PC-9 (cell line): ENCODE measurements at regions not wholly inside any gene's neighbourhood (a gene's known extent, or its start where the extent isn't known, plus 50 kb on each side); places are given as distances from the start of the nearest gene placed in this dataset.
A peak's percentile ranks its signal among the peaks of the same experiment; 100 is the strongest.

Source experiments
- BruUV-seq: library from RNA; stranded (reverse); fragments of 400-500 nt; replicated peaks from 2 replicates; lab custom pipeline; 2021; lab: Mats Ljungman, UMichigan
- CTCF ChIA-PET: fragments of 300-600 bp; sonication (Branson Sonifier 250); formaldehyde crosslinking; loops from one replicate; lab custom pipeline; 2022; ENCODE audit warnings: antibody characterized with exemption; lab: Charles Lee
- POLR2A ChIA-PET: fragments of 300-600 bp; sonication (Branson Sonifier 250); formaldehyde crosslinking; loops from one replicate; lab custom pipeline; 2022; ENCODE audit warnings: antibody characterized with exemption; ENCODE audit not compliant: unreplicated experiment; lab: Charles Lee
- DNase-seq, 2 experiments: peaks; one replicate each; pipeline versions ENCODE4 v3.0.0 to v3.0.0-alpha.2; 2015 to 2022; ENCODE audit warnings: mixed read lengths in 1 of 2
- H2AFZ ChIP-seq: fragments of 200-600 bp; sonication (generic); 2 replicates; pipeline ENCODE4 v1.8.1; 2017; ENCODE audit warnings: antibody characterized with exemption
- H3F3A ChIP-seq: fragments of 200-600 bp; sonication (generic); 2 replicates; pipeline ENCODE4 v1.8.1; 2017; ENCODE audit warnings: antibody characterized with exemption, mild to moderate bottlenecking, low read depth; ENCODE audit not compliant: insufficient read depth
- H3K27ac ChIP-seq: fragments of 200-600 bp; sonication (generic); 2 replicates; pipeline ENCODE4 v1.6.1; 2016; ENCODE audit warnings: mixed run types
- H3K27me3 ChIP-seq: fragments of 200-600 bp; sonication (generic); 2 replicates; pipeline ENCODE4 v1.6.1; 2016; ENCODE audit warnings: low read depth, mixed run types; ENCODE audit not compliant: insufficient read depth
- H3K36me3 ChIP-seq: fragments of 200-600 bp; sonication (generic); 2 replicates; pipeline ENCODE4 v1.6.1; 2016; ENCODE audit warnings: low read depth, mixed run types
- H3K4me1 ChIP-seq: fragments of 200-600 bp; sonication (generic); replicated peaks from 2 replicates; pipeline ENCODE4 v1.6.1; 2016; ENCODE audit warnings: mixed run types; ENCODE audit not compliant: insufficient read depth
- H3K4me2 ChIP-seq: fragments of 200-600 bp; sonication (generic); 2 replicates; pipeline ENCODE4 v1.6.1; 2017; ENCODE audit warnings: mixed run types
- H3K4me3 ChIP-seq: fragments of 200-600 bp; sonication (generic); 2 replicates; pipeline ENCODE4 v1.6.1; 2016; ENCODE audit warnings: mixed run types
- H3K79me2 ChIP-seq: fragments of 200-600 bp; sonication (generic); 2 replicates; pipeline ENCODE4 v1.6.1; 2017; ENCODE audit warnings: low read depth, mixed run types
- H3K9me2 ChIP-seq: fragments of 200-600 bp; sonication (generic); 2 replicates; pipeline ENCODE4 v1.8.1; 2017; ENCODE audit warnings: mild to moderate bottlenecking; ENCODE audit not compliant: insufficient read depth
- H3K9me3 ChIP-seq: fragments of 200-600 bp; sonication (generic); 2 replicates; pipeline ENCODE4 v1.8.1; 2016; ENCODE audit warnings: low read depth; ENCODE audit not compliant: insufficient read depth
- H4K20me1 ChIP-seq: fragments of 200-600 bp; sonication (generic); 2 replicates; pipeline ENCODE4 v1.8.1; 2017; ENCODE audit not compliant: insufficient read depth
- EZH2 ChIP-seq: fragments of 200-600 bp; sonication (generic); IDR thresholded peaks from 2 replicates; pipeline ENCODE4 v1.8.0; 2017; ENCODE audit warnings: antibody characterized with exemption, low read depth
- intact Hi-C: fragments of 100-400 bp; cut with micrococcal nuclease; formaldehyde crosslinking; loops from one replicate; pipeline ENCODE4 v1.10.0; 2022; ENCODE audit not compliant: unreplicated experiment
- TF ChIP-seq, protein P1 (sequence below): fragments of 200-600 bp; sonication (generic); conservative IDR thresholded peaks from 2 replicates; pipeline ENCODE4 v1.6.1; 2017; ENCODE audit warnings: mixed run types, antibody characterized with exemption, mild to moderate bottlenecking, moderate library complexity

DNA sequence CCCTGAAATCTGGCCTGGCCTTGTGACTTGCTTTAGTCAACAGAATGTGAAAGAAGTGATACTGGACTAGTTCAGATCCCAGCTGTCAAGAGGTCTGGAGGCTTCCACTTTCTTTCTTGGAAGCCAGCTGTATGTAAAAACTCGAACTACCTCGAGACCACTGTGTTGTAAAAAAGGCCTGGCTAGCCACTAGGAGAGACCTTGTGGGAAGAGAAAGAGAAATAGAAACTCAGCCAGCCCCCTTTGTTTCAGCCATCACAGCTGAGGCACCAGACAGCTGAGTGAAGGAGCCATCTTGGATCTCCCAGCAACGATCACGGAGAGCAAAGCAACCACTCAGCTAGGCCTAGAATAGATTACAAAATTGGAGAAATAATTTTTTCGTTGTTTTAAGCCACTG is 324.9 kb upstream of the TCF4 start:
- no peaks in the 10 kb centered on the region for H3K9me3 ChIP-seq
- ChIA-PET CTCF (no interaction called here), POLR2A (no interaction called here)
- no peak overlapping the region for H3K4me2 ChIP-seq
- H3K27ac ChIP-seq: no peak overlapping the region
- no peaks in the 10 kb centered on the region for H3K36me3 ChIP-seq
- no peak for TF ChIP-seq EZH2
- no peak overlapping the region for H3K4me3 ChIP-seq
- BruUV-seq: no TSS peak
- H3K27me3 ChIP-seq: no peaks in the 10 kb centered on the region
- DNase-seq: no peak
- H3K9me2 ChIP-seq: no peaks in the 10 kb centered on the region
- H2AFZ ChIP-seq: no peak overlapping the region
- no peaks in the 10 kb centered on the region for H3K79me2 ChIP-seq
- H3F3A ChIP-seq: no peaks in the 10 kb centered on the region
- no peaks in the 10 kb centered on the region for H4K20me1 ChIP-seq
- H3K4me1 ChIP-seq: peaks cover 8% of the 10 kb centered on the region; the same call in 1 of the 2 replicates
- intact Hi-C loops: no loop called here

DNA sequence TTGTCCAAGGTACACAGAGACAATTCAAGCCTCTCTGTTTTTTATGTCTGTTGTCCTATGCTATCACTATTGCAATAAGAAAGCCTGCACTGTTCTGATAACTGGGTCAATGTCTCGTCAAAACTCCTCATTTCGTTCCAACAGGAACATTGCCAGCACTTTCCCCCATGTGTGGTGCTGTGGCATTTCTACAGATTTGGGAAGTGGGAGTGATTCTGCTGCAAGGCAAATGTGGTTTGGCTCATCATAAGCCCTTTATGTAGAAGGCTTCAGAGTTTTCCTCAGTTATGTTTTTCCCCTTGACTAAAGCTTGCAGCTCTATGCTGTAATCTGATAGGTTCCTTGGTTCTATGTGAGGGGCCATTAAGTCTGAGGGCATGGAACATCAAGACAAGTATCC is 324.1 kb upstream of the TCF4 start:
- BruUV-seq: no TSS peak
- peaks cover 15% of the 10 kb centered on the region for H3K4me1 ChIP-seq
- CTCF ChIA-PET: no interaction called here

DNA sequence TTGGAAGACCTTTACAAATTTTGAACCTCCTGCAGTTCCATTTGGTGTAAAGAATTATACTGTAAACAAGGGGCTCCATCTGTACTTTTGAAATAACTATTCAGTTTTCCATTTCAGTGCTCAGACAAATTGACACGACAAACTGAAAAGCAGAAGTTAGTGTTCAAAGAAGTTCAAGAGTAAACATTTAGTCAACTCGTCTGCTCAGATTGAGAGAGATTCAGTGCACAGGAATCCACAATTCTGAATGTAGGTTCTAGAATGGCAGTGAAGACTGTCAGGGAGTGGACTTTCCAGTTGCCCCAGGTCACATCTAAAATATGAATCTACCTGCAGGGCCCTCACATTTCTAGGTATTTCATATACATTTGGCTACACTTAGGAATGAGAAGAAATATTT is 322.3 kb upstream of the TCF4 start:
- Histone ChIP-seq H3K27me3 (no peaks in the 10 kb centered on the region), H3K4me3 (no peak overlapping the region)
- BruUV-seq: no TSS peak

More for the DNA sequence above, 324.1 kb upstream of the TCF4 start:
- Histone ChIP-seq H3K79me2 (no peaks in the 10 kb centered on the region), H4K20me1 (no peaks in the 10 kb centered on the region), H3K4me2 (no peak overlapping the region), H3K4me3 (no peak overlapping the region), H3F3A (no peaks in the 10 kb centered on the region), H3K27me3 (no peaks in the 10 kb centered on the region), H3K9me2 (no peaks in the 10 kb centered on the region), H2AFZ (no peak overlapping the region), H3K9me3 (no peaks in the 10 kb centered on the region), H3K36me3 (no peaks in the 10 kb centered on the region), H3K27ac (no peak overlapping the region)
- POLR2A ChIA-PET: no interaction called here
- TF ChIP-seq, protein P1, sequence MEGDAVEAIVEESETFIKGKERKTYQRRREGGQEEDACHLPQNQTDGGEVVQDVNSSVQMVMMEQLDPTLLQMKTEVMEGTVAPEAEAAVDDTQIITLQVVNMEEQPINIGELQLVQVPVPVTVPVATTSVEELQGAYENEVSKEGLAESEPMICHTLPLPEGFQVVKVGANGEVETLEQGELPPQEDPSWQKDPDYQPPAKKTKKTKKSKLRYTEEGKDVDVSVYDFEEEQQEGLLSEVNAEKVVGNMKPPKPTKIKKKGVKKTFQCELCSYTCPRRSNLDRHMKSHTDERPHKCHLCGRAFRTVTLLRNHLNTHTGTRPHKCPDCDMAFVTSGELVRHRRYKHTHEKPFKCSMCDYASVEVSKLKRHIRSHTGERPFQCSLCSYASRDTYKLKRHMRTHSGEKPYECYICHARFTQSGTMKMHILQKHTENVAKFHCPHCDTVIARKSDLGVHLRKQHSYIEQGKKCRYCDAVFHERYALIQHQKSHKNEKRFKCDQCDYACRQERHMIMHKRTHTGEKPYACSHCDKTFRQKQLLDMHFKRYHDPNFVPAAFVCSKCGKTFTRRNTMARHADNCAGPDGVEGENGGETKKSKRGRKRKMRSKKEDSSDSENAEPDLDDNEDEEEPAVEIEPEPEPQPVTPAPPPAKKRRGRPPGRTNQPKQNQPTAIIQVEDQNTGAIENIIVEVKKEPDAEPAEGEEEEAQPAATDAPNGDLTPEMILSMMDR: no peak
- no peak for TF ChIP-seq EZH2
- DNase-seq: no peak
- intact Hi-C loops: no loop called here

More for the DNA sequence above, 322.3 kb upstream of the TCF4 start:
- no peak overlapping the region for H2AFZ ChIP-seq
- no peak overlapping the region for H3K4me2 ChIP-seq
- peaks cover 17% of the 10 kb centered on the region for H3K4me1 ChIP-seq
- intact Hi-C loops: no loop called here
- no peak overlapping the region for H3K27ac ChIP-seq
- H3K79me2 ChIP-seq: no peaks in the 10 kb centered on the region
- no peaks in the 10 kb centered on the region for H4K20me1 ChIP-seq
- no peaks in the 10 kb centered on the region for H3K36me3 ChIP-seq
- H3K9me3 ChIP-seq: no peaks in the 10 kb centered on the region
- H3F3A ChIP-seq: no peaks in the 10 kb centered on the region
- POLR2A ChIA-PET: interaction anchor here (0.6 kb wide), 1 partner anchor 17 kb away, joined by 3 read pairs; no protein-coding TSS in a partner anchor
- H3K9me2 ChIP-seq: no peaks in the 10 kb centered on the region
- peak in 1 of 2 experiments; percentile 69 for DNase-seq
- CTCF ChIA-PET: no interaction called here
- TF ChIP-seq, protein P1: no peak
- no peak for TF ChIP-seq EZH2
